Osteoblast (primary cell): ENCODE measurements at regions not wholly inside any gene's neighbourhood (a gene's known extent, or its start where the extent isn't known, plus 50 kb on each side); places are given as distances from the start of the nearest gene placed in this dataset.

Experiments
- DNase-seq: peaks from one replicate; pipeline ENCODE4 v3.0.0; 2011; ENCODE audit warnings: low spot score, mixed read lengths; ENCODE audit not compliant: insufficient read length; ENCODE audit errors: missing footprints
- H2AFZ ChIP-seq: 2 replicates; pipeline ENCODE4 v1.6.0; 2011; ENCODE audit warnings: mild to moderate bottlenecking, low read length
- H3K27ac ChIP-seq: 2 replicates; pipeline ENCODE4 v1.5.1; 2011; ENCODE audit warnings: mild to moderate bottlenecking, low read depth, low read length, moderate library complexity
- H3K27me3 ChIP-seq: 2 replicates; pipeline ENCODE4 v1.6.0; 2012; ENCODE audit warnings: mild to moderate bottlenecking, control low read depth, inconsistent platforms, low read length, moderate library complexity; ENCODE audit not compliant: insufficient read depth
- H3K36me3 ChIP-seq: 2 replicates; pipeline ENCODE4 v1.5.1; 2011; ENCODE audit warnings: mild to moderate bottlenecking, low read length, control low read depth, moderate library complexity; ENCODE audit not compliant: insufficient read depth
- H3K4me1 ChIP-seq: 2 replicates; pipeline ENCODE4 v1.5.1; 2011; ENCODE audit warnings: mild to moderate bottlenecking, low read length, control low read depth, moderate library complexity; ENCODE audit not compliant: insufficient read depth
- H3K4me2 ChIP-seq: 2 replicates; pipeline ENCODE4 v1.6.0; 2011; ENCODE audit warnings: mild to moderate bottlenecking, low read length; ENCODE audit not compliant: insufficient read depth
- H3K4me3 ChIP-seq: fragments of 200-600 bp; sonication (generic); 3 replicates; pipeline ENCODE4 v1.5.1; 2012; ENCODE audit warnings: mild to moderate bottlenecking, low read length, inconsistent platforms; ENCODE audit not compliant: insufficient read depth
- H3K79me2 ChIP-seq: 2 replicates; pipeline ENCODE4 v1.6.0; 2012; ENCODE audit warnings: mild to moderate bottlenecking, low read length, control low read depth, inconsistent platforms; ENCODE audit not compliant: insufficient read depth
- H3K9me3 ChIP-seq: 2 replicates; pipeline ENCODE4 v1.5.1; 2011; ENCODE audit warnings: low read depth, low read length, control low read depth
- H4K20me1 ChIP-seq: 2 replicates; pipeline ENCODE4 v1.6.0; 2012; ENCODE audit warnings: mild to moderate bottlenecking, low read length, control low read depth; ENCODE audit not compliant: insufficient read depth
- CTCF ChIP-seq: IDR thresholded peaks from 2 replicates; pipeline ENCODE4 v1.5.1; 2011; ENCODE audit warnings: mild to moderate bottlenecking, low read depth, low read length, moderate library complexity; ENCODE audit errors: extremely low read depth

GRCh38 chr12:94701711-94702110 is 51.4 kb upstream of the TMCC3 start:
- Histone ChIP-seq H3K36me3 (no peaks in the 10 kb centered on the region), H3K79me2 (no peaks in the 10 kb centered on the region), H3K27ac (no peak overlapping the region), H3K4me3 (no peak overlapping the region), H3K27me3 (peaks cover 18% of the 10 kb centered on the region), H3K4me2 (no peak overlapping the region), H2AFZ (no peak overlapping the region), H3K4me1 (peaks cover 7% of the 10 kb centered on the region), H3K9me3 (peaks cover 2% of the 10 kb centered on the region), H4K20me1 (no peaks in the 10 kb centered on the region)
- DNase-seq, result no peak
- no peak for TF ChIP-seq CTCF

DNA sequence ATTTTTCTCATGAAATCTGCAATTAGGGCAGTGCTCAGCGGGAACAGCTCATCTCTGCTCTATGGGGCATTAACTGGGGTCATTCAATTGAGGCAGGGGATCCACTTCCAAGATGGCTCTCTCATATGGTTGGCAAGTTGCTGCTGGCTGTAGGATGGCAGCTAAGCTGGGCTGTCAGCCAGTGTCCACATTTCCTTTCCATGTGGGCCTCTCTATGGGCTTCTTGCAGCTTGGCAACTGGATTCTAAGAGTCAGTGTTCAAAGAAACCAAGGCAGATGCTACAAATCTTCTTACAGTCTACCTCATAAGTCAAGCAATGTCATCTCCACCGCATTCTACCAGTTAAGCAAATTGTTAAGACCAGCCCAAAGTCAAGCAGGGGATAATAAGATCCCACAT is 50.3 kb upstream of the TMCC3 start:
- Histone ChIP-seq H3K4me2 (no peak overlapping the region), H3K9me3 (peaks cover 2% of the 10 kb centered on the region), H3K4me3 (no peak overlapping the region), H3K36me3 (no peaks in the 10 kb centered on the region), H2AFZ (no peak overlapping the region), H4K20me1 (no peaks in the 10 kb centered on the region), H3K79me2 (no peaks in the 10 kb centered on the region), H3K4me1 (peaks cover 7% of the 10 kb centered on the region), H3K27me3 (peaks cover 10% of the 10 kb centered on the region), H3K27ac (no peak overlapping the region)
- DNase-seq, result no peak
- TF ChIP-seq CTCF, result no peak
